ENCODE measurements at regions not wholly inside any gene's neighbourhood (a gene's known extent, or its start where the extent isn't known, plus 50 kb on each side); places are given as distances from the start of the nearest gene placed in this dataset.

- peaks cover 0 to 7% (median 3%) of the 10 kb centered on the region in 5 donors for H3K9me3 ChIP-seq (ENCODE audit: control insufficient read depth in 5 of 5, low read length in 5 of 5)
- no peak overlapping the region for H3K9ac ChIP-seq (ENCODE audit: low read length in 5 of 5)
- H3K4me3 ChIP-seq (ENCODE audit: low read depth in 1 of 5, low read length in 5 of 5) = no peak overlapping the region
- H3K36me3 ChIP-seq (ENCODE audit: control insufficient read depth in 5 of 5, insufficient read depth in 5 of 5, low read length in 5 of 5) = no peaks in the 10 kb centered on the region
- H3K27ac ChIP-seq (ENCODE audit: low read depth, low read length) = no peak overlapping the region
- H3K27me3 ChIP-seq (ENCODE audit: control insufficient read depth in 5 of 5, insufficient read depth in 4 of 5, low read length in 5 of 5) = peaks cover 23 to 43% (median 32%) of the 10 kb centered on the region in 5 donors
- H3K4me1 ChIP-seq (ENCODE audit: control insufficient read depth in 5 of 5, insufficient read depth in 5 of 5, low read length in 5 of 5) = peaks cover 0 to 5% (median 0%) of the 10 kb centered on the region in 5 donors
These were observed 244.8 kb upstream of the PPP2R2D start for GRCh38 chr10:131656009-131656408.

DNA sequence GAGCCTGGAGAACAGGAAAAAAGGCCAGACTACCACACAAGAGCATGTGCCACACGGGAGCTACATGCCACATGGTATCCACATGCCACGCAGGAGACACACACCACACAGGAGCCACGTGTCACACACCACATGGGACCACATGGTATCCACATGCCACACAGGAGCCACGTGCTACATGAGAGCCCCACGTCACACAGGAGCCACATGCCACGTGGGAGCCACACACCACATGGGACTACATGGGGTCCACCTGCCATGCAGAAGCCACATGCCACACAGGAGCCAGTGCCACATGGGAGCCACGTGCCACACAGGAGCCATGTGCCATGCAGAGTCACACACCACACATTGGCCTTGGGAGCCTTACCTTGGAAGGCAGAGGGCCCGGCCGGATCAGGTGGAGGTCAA is 244.4 kb upstream of the PPP2R2D start:
- peaks cover 0 to 5% (median 0%) of the 10 kb centered on the region in 5 donors for H3K4me1 ChIP-seq (ENCODE audit: control insufficient read depth in 5 of 5, insufficient read depth in 5 of 5, low read length in 5 of 5)
- H3K4me3 ChIP-seq (ENCODE audit: low read depth in 1 of 5, low read length in 5 of 5) = no peak overlapping the region
- no peak overlapping the region for H3K9ac ChIP-seq (ENCODE audit: low read length in 5 of 5)
- peaks cover 20 to 39% (median 28%) of the 10 kb centered on the region in 5 donors for H3K27me3 ChIP-seq (ENCODE audit: control insufficient read depth in 5 of 5, insufficient read depth in 4 of 5, low read length in 5 of 5)
- no peak overlapping the region for H3K27ac ChIP-seq (ENCODE audit: low read depth, low read length)
- H3K36me3 ChIP-seq (ENCODE audit: control insufficient read depth in 5 of 5, insufficient read depth in 5 of 5, low read length in 5 of 5) = no peaks in the 10 kb centered on the region
- peaks cover 0 to 7% (median 3%) of the 10 kb centered on the region in 5 donors for H3K9me3 ChIP-seq (ENCODE audit: control insufficient read depth in 5 of 5, low read length in 5 of 5)

- H3K4me1 ChIP-seq (ENCODE audit: control insufficient read depth in 5 of 5, insufficient read depth in 5 of 5, low read length in 5 of 5) = peaks cover 0 to under 1% (median 0%) of the 10 kb centered on the region in 5 donors
- H3K4me3 ChIP-seq (ENCODE audit: low read depth in 1 of 5, low read length in 5 of 5) = no peak overlapping the region
- H3K27me3 ChIP-seq (ENCODE audit: control insufficient read depth in 5 of 5, insufficient read depth in 4 of 5, low read length in 5 of 5) = peaks cover 15 to 30% (median 18%) of the 10 kb centered on the region in 5 donors
- H3K9ac ChIP-seq (ENCODE audit: low read length in 5 of 5) = no peak overlapping the region
- no peaks in the 10 kb centered on the region for H3K36me3 ChIP-seq (ENCODE audit: control insufficient read depth in 5 of 5, insufficient read depth in 5 of 5, low read length in 5 of 5)
- H3K27ac ChIP-seq (ENCODE audit: low read depth, low read length) = no peak overlapping the region
- peaks cover 0 to 7% (median 3%) of the 10 kb centered on the region in 5 donors for H3K9me3 ChIP-seq (ENCODE audit: control insufficient read depth in 5 of 5, low read length in 5 of 5)
These were observed 243.4 kb upstream of the PPP2R2D start for GRCh38 chr10:131657318-131657984.

DNA sequence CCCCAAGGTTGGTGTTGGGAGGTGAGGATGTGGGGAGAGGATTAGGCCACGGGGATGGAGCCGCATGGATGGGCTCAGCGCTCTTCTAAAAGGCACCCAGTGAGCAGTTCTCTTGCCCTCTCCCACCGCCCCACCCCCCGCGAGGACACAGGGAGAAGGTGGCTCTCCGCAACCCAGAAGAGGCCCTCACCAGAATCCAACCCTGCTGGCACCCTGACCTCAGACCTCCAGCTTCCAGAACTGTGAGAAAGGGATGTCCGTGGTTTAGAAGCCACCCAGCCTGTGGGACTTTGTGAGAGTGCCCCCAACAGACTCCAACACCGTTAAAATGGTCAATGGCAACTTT is 242.8 kb upstream of the PPP2R2D start:
- no peak overlapping the region for H3K27ac ChIP-seq (ENCODE audit: low read depth, low read length)
- no peak overlapping the region for H3K4me3 ChIP-seq (ENCODE audit: low read depth in 1 of 5, low read length in 5 of 5)
- H3K9ac ChIP-seq (ENCODE audit: low read length in 5 of 5) = no peak overlapping the region
- peaks cover 9 to 27% (median 15%) of the 10 kb centered on the region in 5 donors for H3K27me3 ChIP-seq (ENCODE audit: control insufficient read depth in 5 of 5, insufficient read depth in 4 of 5, low read length in 5 of 5)
- no peaks in the 10 kb centered on the region for H3K36me3 ChIP-seq (ENCODE audit: control insufficient read depth in 5 of 5, insufficient read depth in 5 of 5, low read length in 5 of 5)
- H3K9me3 ChIP-seq (ENCODE audit: control insufficient read depth in 5 of 5, low read length in 5 of 5) = peaks cover 0 to 7% (median 3%) of the 10 kb centered on the region in 5 donors
- no peaks in the 10 kb centered on the region for H3K4me1 ChIP-seq (ENCODE audit: control insufficient read depth in 5 of 5, insufficient read depth in 5 of 5, low read length in 5 of 5)

DNA sequence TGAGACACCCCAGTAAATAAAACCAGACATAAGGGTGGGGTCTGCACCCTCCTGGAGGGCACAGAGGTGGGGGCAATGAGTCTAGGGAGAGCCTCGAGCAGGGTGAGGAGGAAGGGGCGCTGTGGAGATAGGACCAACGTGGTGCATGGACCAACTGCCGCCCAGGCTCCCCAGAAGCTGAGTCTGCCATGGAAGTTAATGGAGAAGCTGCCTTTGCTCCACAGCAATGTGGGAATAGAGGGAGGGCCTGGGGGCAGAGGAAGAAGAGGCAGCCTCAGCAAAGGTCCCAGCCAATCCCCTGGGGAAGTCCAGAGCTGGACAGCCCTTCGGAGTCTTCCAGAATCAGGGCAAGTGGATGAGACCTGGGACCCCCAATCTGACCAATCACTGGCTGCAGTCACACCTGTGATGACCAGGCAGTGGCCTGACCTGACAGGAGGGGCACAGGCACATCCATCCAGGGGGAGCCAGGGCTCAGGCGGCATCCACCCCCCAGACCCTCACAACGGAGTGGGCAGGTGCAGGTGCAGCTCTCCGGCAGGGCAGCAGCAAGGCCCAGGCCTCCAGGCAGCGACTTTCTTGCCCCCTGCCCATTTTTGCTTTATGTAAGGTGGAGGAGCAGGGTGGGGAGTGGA is 242.2 kb upstream of the PPP2R2D start:
- Histone ChIP-seq H3K9me3 (ENCODE audit: control insufficient read depth in 5 of 5, low read length in 5 of 5) (peaks cover 0 to 7% (median 3%) of the 10 kb centered on the region in 5 donors), H3K27ac (ENCODE audit: low read depth, low read length) (no peak overlapping the region), H3K9ac (ENCODE audit: low read length in 5 of 5) (no peak overlapping the region), H3K36me3 (ENCODE audit: control insufficient read depth in 5 of 5, insufficient read depth in 5 of 5, low read length in 5 of 5) (no peaks in the 10 kb centered on the region), H3K27me3 (ENCODE audit: control insufficient read depth in 5 of 5, insufficient read depth in 4 of 5, low read length in 5 of 5) (peaks cover 4 to 21% (median 12%) of the 10 kb centered on the region in 5 donors), H3K4me3 (ENCODE audit: low read depth in 1 of 5, low read length in 5 of 5) (no peak overlapping the region), H3K4me1 (ENCODE audit: control insufficient read depth in 5 of 5, insufficient read depth in 5 of 5, low read length in 5 of 5) (no peaks in the 10 kb centered on the region)

- H3K9me3 ChIP-seq (ENCODE audit: control insufficient read depth in 5 of 5, low read length in 5 of 5) = peaks cover 0 to 7% (median 3%) of the 10 kb centered on the region in 5 donors
- H3K27me3 ChIP-seq (ENCODE audit: control insufficient read depth in 5 of 5, insufficient read depth in 4 of 5, low read length in 5 of 5) = peaks cover 0 to 9% (median 4%) of the 10 kb centered on the region in 5 donors
- no peak overlapping the region for H3K4me3 ChIP-seq (ENCODE audit: low read depth in 1 of 5, low read length in 5 of 5)
- no peak overlapping the region for H3K9ac ChIP-seq (ENCODE audit: low read length in 5 of 5)
- H3K36me3 ChIP-seq (ENCODE audit: control insufficient read depth in 5 of 5, insufficient read depth in 5 of 5, low read length in 5 of 5) = no peaks in the 10 kb centered on the region
- no peaks in the 10 kb centered on the region for H3K4me1 ChIP-seq (ENCODE audit: control insufficient read depth in 5 of 5, insufficient read depth in 5 of 5, low read length in 5 of 5)
- H3K27ac ChIP-seq (ENCODE audit: low read depth, low read length) = no peak overlapping the region
These were observed 240.4 kb upstream of the PPP2R2D start for GRCh38 chr10:131660427-131660826.

DNA sequence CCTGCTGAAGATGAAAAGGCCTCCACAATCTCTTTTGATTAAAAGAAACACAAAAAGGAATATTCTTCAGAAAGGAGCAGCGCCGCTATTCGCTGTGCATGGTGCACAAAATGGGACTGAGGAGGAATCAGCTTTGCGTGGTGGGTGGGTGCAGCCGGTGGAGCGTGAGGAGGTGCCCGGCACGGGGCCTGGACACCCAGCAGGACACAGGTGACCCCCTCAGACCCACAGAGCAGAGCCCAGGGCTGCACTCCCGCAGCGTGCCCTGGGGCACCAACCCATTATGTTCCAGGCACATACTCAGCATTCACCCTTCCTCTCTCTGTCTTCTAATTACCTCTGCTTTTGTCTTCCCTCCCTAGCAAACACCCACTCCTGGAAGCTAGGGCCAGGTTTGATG is 238.0 kb upstream of the PPP2R2D start:
- Histone ChIP-seq H3K4me3 (ENCODE audit: low read depth in 1 of 5, low read length in 5 of 5) (no peak overlapping the region), H3K27ac (ENCODE audit: low read depth, low read length) (no peak overlapping the region), H3K36me3 (ENCODE audit: control insufficient read depth in 5 of 5, insufficient read depth in 5 of 5, low read length in 5 of 5) (no peaks in the 10 kb centered on the region), H3K9me3 (ENCODE audit: control insufficient read depth in 5 of 5, low read length in 5 of 5) (peaks cover 0 to 7% (median 3%) of the 10 kb centered on the region in 5 donors), H3K4me1 (ENCODE audit: control insufficient read depth in 5 of 5, insufficient read depth in 5 of 5, low read length in 5 of 5) (no peaks in the 10 kb centered on the region), H3K9ac (ENCODE audit: low read length in 5 of 5) (no peak overlapping the region), H3K27me3 (ENCODE audit: control insufficient read depth in 5 of 5, insufficient read depth in 4 of 5, low read length in 5 of 5) (peaks cover 0 to 6% (median 0%) of the 10 kb centered on the region in 5 donors)

DNA sequence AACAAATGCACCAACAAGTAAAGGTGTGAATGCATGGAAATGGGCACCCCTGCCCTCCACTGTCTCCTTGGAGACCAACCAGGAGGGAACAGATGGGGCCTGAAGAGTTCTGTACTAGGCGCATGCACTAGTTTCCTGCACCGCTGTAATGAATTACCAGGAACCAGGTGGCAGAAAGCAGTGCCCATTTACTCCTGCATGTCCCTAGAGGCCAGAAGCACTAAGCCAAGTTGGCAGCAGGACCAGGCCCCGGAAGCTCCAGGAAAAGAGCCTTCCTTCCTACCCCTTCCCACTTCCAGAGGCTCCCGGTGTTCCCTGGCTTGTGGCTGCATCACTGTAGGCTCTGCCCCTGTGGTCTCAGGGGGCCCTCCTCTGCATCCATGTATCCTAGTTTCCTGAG is 237.5 kb upstream of the PPP2R2D start:
- H3K9me3 ChIP-seq (ENCODE audit: control insufficient read depth in 5 of 5, low read length in 5 of 5) = peaks cover 0 to 7% (median 3%) of the 10 kb centered on the region in 5 donors
- no peak overlapping the region for H3K27ac ChIP-seq (ENCODE audit: low read depth, low read length)
- no peak overlapping the region for H3K9ac ChIP-seq (ENCODE audit: low read length in 5 of 5)
- H3K27me3 ChIP-seq (ENCODE audit: control insufficient read depth in 5 of 5, insufficient read depth in 4 of 5, low read length in 5 of 5) = peaks cover 0 to 5% (median 0%) of the 10 kb centered on the region in 5 donors
- no peaks in the 10 kb centered on the region for H3K4me1 ChIP-seq (ENCODE audit: control insufficient read depth in 5 of 5, insufficient read depth in 5 of 5, low read length in 5 of 5)
- no peaks in the 10 kb centered on the region for H3K36me3 ChIP-seq (ENCODE audit: control insufficient read depth in 5 of 5, insufficient read depth in 5 of 5, low read length in 5 of 5)
- H3K4me3 ChIP-seq (ENCODE audit: low read depth in 1 of 5, low read length in 5 of 5) = no peak overlapping the region

DNA sequence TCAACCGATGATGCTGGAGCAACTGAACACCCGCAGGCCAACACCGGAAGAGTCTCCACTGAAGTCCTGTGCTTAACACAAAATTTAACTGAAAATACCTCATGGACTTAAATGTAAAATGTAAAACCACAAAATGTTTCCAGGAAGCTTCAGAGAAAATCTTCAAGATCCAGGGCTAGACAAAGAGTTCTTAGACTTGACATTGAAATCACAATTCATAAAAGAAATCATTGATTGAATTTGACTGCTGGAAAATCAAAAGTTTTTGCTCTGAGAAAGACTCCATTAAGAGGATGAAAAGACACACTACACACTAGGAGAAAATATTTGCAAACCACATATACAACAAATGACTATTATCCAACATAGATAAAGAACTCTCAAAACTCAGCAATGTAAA is 234.7 kb upstream of the PPP2R2D start:
- Histone ChIP-seq H3K36me3 (ENCODE audit: control insufficient read depth in 5 of 5, insufficient read depth in 5 of 5, low read length in 5 of 5) (no peaks in the 10 kb centered on the region), H3K27ac (ENCODE audit: low read depth, low read length) (no peak overlapping the region), H3K9ac (ENCODE audit: low read length in 5 of 5) (no peak overlapping the region), H3K27me3 (ENCODE audit: control insufficient read depth in 5 of 5, insufficient read depth in 4 of 5, low read length in 5 of 5) (peaks cover 0 to 3% (median 0%) of the 10 kb centered on the region in 5 donors), H3K4me1 (ENCODE audit: control insufficient read depth in 5 of 5, insufficient read depth in 5 of 5, low read length in 5 of 5) (no peaks in the 10 kb centered on the region), H3K4me3 (ENCODE audit: low read depth in 1 of 5, low read length in 5 of 5) (no peak overlapping the region), H3K9me3 (ENCODE audit: control insufficient read depth in 5 of 5, low read length in 5 of 5) (peaks cover 0 to 11% (median 0%) of the 10 kb centered on the region in 5 donors)

- Histone ChIP-seq H3K27me3 (ENCODE audit: control insufficient read depth in 5 of 5, insufficient read depth in 4 of 5, low read length in 5 of 5) (peaks cover 0 to 3% (median 0%) of the 10 kb centered on the region in 5 donors), H3K9ac (ENCODE audit: low read length in 5 of 5) (no peak overlapping the region), H3K36me3 (ENCODE audit: control insufficient read depth in 5 of 5, insufficient read depth in 5 of 5, low read length in 5 of 5) (no peaks in the 10 kb centered on the region), H3K4me1 (ENCODE audit: control insufficient read depth in 5 of 5, insufficient read depth in 5 of 5, low read length in 5 of 5) (no peaks in the 10 kb centered on the region), H3K4me3 (ENCODE audit: low read depth in 1 of 5, low read length in 5 of 5) (no peak overlapping the region), H3K9me3 (ENCODE audit: control insufficient read depth in 5 of 5, low read length in 5 of 5) (peaks cover 0 to 20% (median 7%) of the 10 kb centered on the region in 5 donors), H3K27ac (ENCODE audit: low read depth, low read length) (no peak overlapping the region)
These were observed 233.8 kb upstream of the PPP2R2D start for GRCh38 chr10:131667047-131667446.
